IMR-90 (cell line): ENCODE measurements at regions not wholly inside any gene's neighbourhood (a gene's known extent, or its start where the extent isn't known, plus 50 kb on each side); places are given as distances from the start of the nearest gene placed in this dataset.

ENCODE experiments used
- ATAC-seq: fragments of 200-7000 bp; cut with Tn5 transposase; 2 replicates; pipeline ENCODE4 v1.9.1; 2020; ENCODE audit warnings: low read depth, mild to moderate bottlenecking, moderate library complexity
- BruUV-seq: library from RNA; stranded (reverse); fragments of 400-500 nt; replicated peaks from 2 replicates; lab custom pipeline; 2021; lab: Mats Ljungman, UMichigan
- CTCF ChIA-PET: fragments of 300-600 bp; formaldehyde crosslinking; extraction: SDS; loops from one replicate; lab custom pipeline; 2021; ENCODE audit warnings: antibody characterized with exemption; lab: Yijun Ruan, JAX
- POLR2A ChIA-PET: fragments of 300-600 bp; sonication (Branson Sonifier 250); formaldehyde crosslinking; loops from one replicate; lab custom pipeline; 2022; ENCODE audit warnings: antibody characterized with exemption; ENCODE audit not compliant: unreplicated experiment; lab: Charles Lee
- DNase-seq: peaks from one replicate; pipeline ENCODE4 v3.0.0; 2013
- H2AFZ ChIP-seq: replicated peaks from 2 replicates; pipeline ENCODE3; 2013; ENCODE audit warnings: low read length, mild to moderate bottlenecking; ENCODE audit not compliant: poor library complexity
- H2AK5ac ChIP-seq: 2 replicates; pipeline ENCODE4 v1.6.1; 2013; ENCODE audit warnings: low read depth, low read length, inconsistent platforms
- H2AK9ac ChIP-seq: replicated peaks from 2 replicates; pipeline ENCODE3; 2013; ENCODE audit warnings: mild to moderate bottlenecking, low read depth, low read length, moderate library complexity; ENCODE audit not compliant: poor library complexity
- H2BK120ac ChIP-seq: 2 replicates; pipeline ENCODE4 v1.6.1; 2013; ENCODE audit warnings: low read depth, low read length, inconsistent platforms
- H2BK15ac ChIP-seq: 3 replicates; pipeline ENCODE4 v1.6.1; 2013; ENCODE audit warnings: low read depth, low read length, inconsistent platforms
- H2BK20ac ChIP-seq: 2 replicates; pipeline ENCODE4 v1.6.1; 2013; ENCODE audit warnings: low read depth, mild to moderate bottlenecking, inconsistent platforms, low read length, moderate library complexity
- H2BK5ac ChIP-seq: 2 replicates; pipeline ENCODE4 v1.6.1; 2013; ENCODE audit warnings: mild to moderate bottlenecking, low read depth, low read length, inconsistent platforms; ENCODE audit not compliant: poor library complexity, severe bottlenecking
- H3K14ac ChIP-seq: replicated peaks from 2 replicates; pipeline ENCODE4 v1.6.1; 2013; ENCODE audit warnings: low read depth, low read length, inconsistent platforms
- H3K18ac ChIP-seq: 2 replicates; pipeline ENCODE4 v1.6.1; 2013; ENCODE audit warnings: low read depth, low read length, control low read depth
- H3K23ac ChIP-seq: 2 replicates; pipeline ENCODE4 v1.6.1; 2013; ENCODE audit warnings: low read depth, low read length, inconsistent platforms
- H3K27ac ChIP-seq: 2 replicates; pipeline ENCODE4 v1.5.1; 2013; ENCODE audit warnings: mild to moderate bottlenecking, control low read depth, low read length; ENCODE audit not compliant: insufficient read depth
- H3K27me3 ChIP-seq: 2 replicates; pipeline ENCODE4 v1.6.1; 2013; ENCODE audit warnings: low read length; ENCODE audit not compliant: control insufficient read depth, insufficient read depth
- H3K36me3 ChIP-seq: 2 replicates; pipeline ENCODE4 v1.6.1; 2013; ENCODE audit warnings: low read length, mixed read lengths; ENCODE audit not compliant: control insufficient read depth, insufficient read depth
- H3K4ac ChIP-seq: 2 replicates; pipeline ENCODE4 v1.6.1; 2013; ENCODE audit warnings: low read depth, low read length, inconsistent platforms
- H3K4me1 ChIP-seq: 2 replicates; pipeline ENCODE4 v1.6.1; 2013; ENCODE audit warnings: low read length, mixed read lengths; ENCODE audit not compliant: control insufficient read depth, insufficient read depth
- H3K4me2 ChIP-seq: 2 replicates; pipeline ENCODE4 v1.6.1; 2013; ENCODE audit warnings: low read depth, mild to moderate bottlenecking, control low read depth, low read length, moderate library complexity
- H3K4me3 ChIP-seq: 2 replicates; pipeline ENCODE4 v1.5.1; 2013; ENCODE audit warnings: low read depth, mild to moderate bottlenecking, control low read depth, low read length, moderate library complexity; ENCODE audit not compliant: insufficient read depth
- H3K56ac ChIP-seq: 2 replicates; pipeline ENCODE4 v1.6.1; 2013; ENCODE audit warnings: low read length, inconsistent platforms; ENCODE audit not compliant: insufficient read depth; ENCODE audit errors: extremely low read depth
- H3K79me1 ChIP-seq, 2 experiments: 2 replicates each; pipeline ENCODE4 v1.6.1; 2013; ENCODE audit warnings: low read length in 2 of 2, inconsistent platforms in 1 of 2, low read depth in 1 of 2
- H3K9ac ChIP-seq: 2 replicates; pipeline ENCODE4 v1.6.1; 2013; ENCODE audit warnings: low read depth, low read length, control low read depth
- H3K9me1 ChIP-seq: 2 replicates; pipeline ENCODE4 v1.6.1; 2013; ENCODE audit warnings: low read length, inconsistent platforms; ENCODE audit not compliant: insufficient read depth
- H3K9me3 ChIP-seq: 2 replicates; pipeline ENCODE4 v1.6.1; 2013; ENCODE audit warnings: low read length; ENCODE audit not compliant: control insufficient read depth, insufficient read depth
- H4K20me1 ChIP-seq: 2 replicates; pipeline ENCODE4 v1.6.1; 2013; ENCODE audit warnings: low read length, inconsistent platforms; ENCODE audit not compliant: insufficient read depth
- H4K5ac ChIP-seq: 2 replicates; pipeline ENCODE4 v1.6.1; 2013; ENCODE audit warnings: mild to moderate bottlenecking, low read depth, low read length, control low read depth
- H4K8ac ChIP-seq, 2 experiments: 2 replicates each; pipeline ENCODE4 v1.6.1; 2013; ENCODE audit warnings: low read depth in 2 of 2, low read length in 2 of 2, control low read depth in 1 of 2, inconsistent platforms in 1 of 2
- H4K91ac ChIP-seq: 2 replicates; pipeline ENCODE4 v1.6.1; 2013; ENCODE audit warnings: low read depth, low read length, inconsistent platforms; ENCODE audit not compliant: insufficient read depth
- BHLHE40 ChIP-seq: fragments of 150-350 bp; IDR thresholded peaks from 2 replicates; pipeline ENCODE4 v1.6.1; 2016; ENCODE audit warnings: mild to moderate bottlenecking, low read depth, low read length
- CEBPB ChIP-seq: IDR thresholded peaks from 2 replicates; pipeline ENCODE4 v1.6.1; 2012; ENCODE audit warnings: low read depth, low read length, improper control_type of control experiment
- CHD1 ChIP-seq: IDR thresholded peaks from 2 replicates; pipeline ENCODE4 v1.6.1; 2012; ENCODE audit warnings: low read depth, low read length, improper control_type of control experiment
- FOS ChIP-seq: fragments of 150-350 bp; IDR thresholded peaks from 2 replicates; pipeline ENCODE4 v1.6.1; 2016; ENCODE audit warnings: low read depth, low read length
- MAFK ChIP-seq: IDR thresholded peaks from 2 replicates; pipeline ENCODE4 v1.6.1; 2012; ENCODE audit warnings: low read depth, low read length, improper control_type of control experiment
- MAZ ChIP-seq: IDR thresholded peaks from 2 replicates; pipeline ENCODE4 v1.6.1; 2012; ENCODE audit warnings: low read depth, mild to moderate bottlenecking, low read length, improper control_type of control experiment, moderate library complexity, borderline replicate concordance
- MXI1 ChIP-seq: IDR thresholded peaks from 2 replicates; pipeline ENCODE4 v1.6.1; 2012; ENCODE audit warnings: low read depth, mild to moderate bottlenecking, low read length, moderate library complexity, borderline replicate concordance
- NFE2L2 ChIP-seq: fragments of 150-350 bp; IDR thresholded peaks from 2 replicates; pipeline ENCODE4 v1.6.1; 2016; ENCODE audit warnings: low read depth, mild to moderate bottlenecking, low read length
- RAD21 ChIP-seq: IDR thresholded peaks from 2 replicates; pipeline ENCODE4 v1.6.1; 2012; ENCODE audit warnings: low read length, improper control_type of control experiment
- RCOR1 ChIP-seq: IDR thresholded peaks from 2 replicates; pipeline ENCODE4 v1.6.1; 2012; ENCODE audit warnings: mild to moderate bottlenecking, low read length, improper control_type of control experiment; ENCODE audit not compliant: insufficient replicate concordance
- WGBS, 2 experiments: methylation state at CpG; one replicate each; pipeline versions ENCODE4 v1.1.5 to v1.1.7; 2013; ENCODE audit warnings: missing lambda C conversion rate in 2 of 2; ENCODE audit not compliant: insufficient read length in 1 of 2; ENCODE audit errors: extremely low coverage in 2 of 2; 5-methylcytosine and 5-hydroxymethylcytosine counted together
- dilution Hi-C: fragments of 300-500 bp; cut with HindIII; formaldehyde crosslinking; loops from one replicate; pipeline ENCODE4 v1.14.3; 2018; ENCODE audit warnings: low sequenced_read_pairs; ENCODE audit not compliant: unreplicated experiment
- in situ Hi-C: fragments of 300-500 bp; cut with MboI; formaldehyde crosslinking; loops from 3 replicates; pipeline ENCODE4 v1.14.3; 2019; ENCODE audit warnings: low sequenced_read_pairs, inconsistent platforms, mixed read lengths
- intact Hi-C: fragments of 100-400 bp; cut with micrococcal nuclease; formaldehyde crosslinking; loops from 2 replicates; pipeline ENCODE4 v1.10.0; 2022
- TF ChIP-seq, protein P1 (sequence below): fragments of 150-350 bp; IDR thresholded peaks from 2 replicates; pipeline ENCODE4 v1.6.1; 2016; ENCODE audit warnings: low read depth, mild to moderate bottlenecking, low read length, moderate library complexity, borderline replicate concordance
- TF ChIP-seq, protein P2 (sequence below): conservative IDR thresholded peaks from 2 replicates; pipeline ENCODE4 v1.5.1; 2012; ENCODE audit warnings: mild to moderate bottlenecking, low read depth, low read length, improper control_type of control experiment
- TF ChIP-seq, protein P3 (sequence below): fragments of 150-350 bp; IDR thresholded peaks from 2 replicates; pipeline ENCODE4 v1.6.1; 2017; ENCODE audit warnings: mild to moderate bottlenecking, antibody characterized with exemption, low read length, low read depth

DNA sequence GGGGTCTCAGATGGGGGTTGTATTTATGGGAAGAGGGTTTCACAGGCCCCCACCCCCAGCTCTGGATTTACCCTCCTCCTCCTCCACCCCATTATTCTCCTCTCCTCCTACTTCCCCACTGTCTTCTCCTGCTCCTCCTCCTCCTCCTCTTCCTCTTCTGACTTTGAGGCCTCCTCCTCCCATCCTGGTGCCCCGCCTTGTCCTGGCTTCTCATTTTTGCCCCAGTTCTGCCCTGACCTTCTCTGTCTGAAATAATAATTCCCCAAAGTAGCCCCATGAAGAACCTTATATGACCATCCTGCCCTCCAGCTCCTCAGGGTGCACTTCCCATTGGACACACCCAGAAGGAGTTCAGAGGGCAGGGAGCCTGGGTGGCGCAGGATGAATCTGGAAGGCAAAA lies 351.4 kb upstream of the GATB start:
- CTCF ChIA-PET: no interaction called here
- no peak overlapping the region for H3K18ac ChIP-seq
- H3K23ac ChIP-seq: no peak overlapping the region
- in situ Hi-C loops: no loop called here
- no CpG with 5 or more reads among the region's 2 CpGs for WGBS, 2 experiments
- H2AK5ac ChIP-seq: no peak overlapping the region
- no peak overlapping the region for H2AK9ac ChIP-seq
- no peak overlapping the region for H4K5ac ChIP-seq
- no peak overlapping the region for H4K91ac ChIP-seq
- no peaks in the 10 kb centered on the region for H3K9me1 ChIP-seq
- no peaks in the 10 kb centered on the region for H3K36me3 ChIP-seq
- no peak overlapping the region for H3K4ac ChIP-seq
- H3K79me1 ChIP-seq: no peaks in the 10 kb centered on the region
- ATAC-seq: no peak
- no peaks in the 10 kb centered on the region for H3K4me1 ChIP-seq
- no peak overlapping the region for H2BK15ac ChIP-seq
- H3K27ac ChIP-seq: no peak overlapping the region
- H2AFZ ChIP-seq: no peak overlapping the region
- H3K27me3 ChIP-seq: peaks cover 5% of the 10 kb centered on the region; the same call in 1 of the 2 replicates
- no peak overlapping the region for H3K4me2 ChIP-seq
- no peaks in the 10 kb centered on the region for H3K9me3 ChIP-seq
- BruUV-seq: no TSS peak
- DNase-seq: no peak
- dilution Hi-C loops: no loop called here
- no peak overlapping the region for H3K4me3 ChIP-seq
- no peak overlapping the region for H3K9ac ChIP-seq
- TF ChIP-seq CHD1: no peak
- TF ChIP-seq CEBPB: no peak
- TF ChIP-seq RCOR1: no peak
- TF ChIP-seq NFE2L2: no peak
- TF ChIP-seq, protein P1, sequence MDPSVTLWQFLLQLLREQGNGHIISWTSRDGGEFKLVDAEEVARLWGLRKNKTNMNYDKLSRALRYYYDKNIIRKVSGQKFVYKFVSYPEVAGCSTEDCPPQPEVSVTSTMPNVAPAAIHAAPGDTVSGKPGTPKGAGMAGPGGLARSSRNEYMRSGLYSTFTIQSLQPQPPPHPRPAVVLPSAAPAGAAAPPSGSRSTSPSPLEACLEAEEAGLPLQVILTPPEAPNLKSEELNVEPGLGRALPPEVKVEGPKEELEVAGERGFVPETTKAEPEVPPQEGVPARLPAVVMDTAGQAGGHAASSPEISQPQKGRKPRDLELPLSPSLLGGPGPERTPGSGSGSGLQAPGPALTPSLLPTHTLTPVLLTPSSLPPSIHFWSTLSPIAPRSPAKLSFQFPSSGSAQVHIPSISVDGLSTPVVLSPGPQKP: no peak
- no peak for TF ChIP-seq RAD21
- no peak for TF ChIP-seq MAZ
- TF ChIP-seq MXI1: no peak
- TF ChIP-seq MAFK: no peak
- TF ChIP-seq, protein P2, sequence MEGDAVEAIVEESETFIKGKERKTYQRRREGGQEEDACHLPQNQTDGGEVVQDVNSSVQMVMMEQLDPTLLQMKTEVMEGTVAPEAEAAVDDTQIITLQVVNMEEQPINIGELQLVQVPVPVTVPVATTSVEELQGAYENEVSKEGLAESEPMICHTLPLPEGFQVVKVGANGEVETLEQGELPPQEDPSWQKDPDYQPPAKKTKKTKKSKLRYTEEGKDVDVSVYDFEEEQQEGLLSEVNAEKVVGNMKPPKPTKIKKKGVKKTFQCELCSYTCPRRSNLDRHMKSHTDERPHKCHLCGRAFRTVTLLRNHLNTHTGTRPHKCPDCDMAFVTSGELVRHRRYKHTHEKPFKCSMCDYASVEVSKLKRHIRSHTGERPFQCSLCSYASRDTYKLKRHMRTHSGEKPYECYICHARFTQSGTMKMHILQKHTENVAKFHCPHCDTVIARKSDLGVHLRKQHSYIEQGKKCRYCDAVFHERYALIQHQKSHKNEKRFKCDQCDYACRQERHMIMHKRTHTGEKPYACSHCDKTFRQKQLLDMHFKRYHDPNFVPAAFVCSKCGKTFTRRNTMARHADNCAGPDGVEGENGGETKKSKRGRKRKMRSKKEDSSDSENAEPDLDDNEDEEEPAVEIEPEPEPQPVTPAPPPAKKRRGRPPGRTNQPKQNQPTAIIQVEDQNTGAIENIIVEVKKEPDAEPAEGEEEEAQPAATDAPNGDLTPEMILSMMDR: no peak
- TF ChIP-seq, protein P3, sequence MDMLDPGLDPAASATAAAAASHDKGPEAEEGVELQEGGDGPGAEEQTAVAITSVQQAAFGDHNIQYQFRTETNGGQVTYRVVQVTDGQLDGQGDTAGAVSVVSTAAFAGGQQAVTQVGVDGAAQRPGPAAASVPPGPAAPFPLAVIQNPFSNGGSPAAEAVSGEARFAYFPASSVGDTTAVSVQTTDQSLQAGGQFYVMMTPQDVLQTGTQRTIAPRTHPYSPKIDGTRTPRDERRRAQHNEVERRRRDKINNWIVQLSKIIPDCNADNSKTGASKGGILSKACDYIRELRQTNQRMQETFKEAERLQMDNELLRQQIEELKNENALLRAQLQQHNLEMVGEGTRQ: no peak
- no peak for TF ChIP-seq BHLHE40
- no peak for TF ChIP-seq FOS
- H2BK5ac ChIP-seq: no peak overlapping the region
- no peak overlapping the region for H3K56ac ChIP-seq
- H2BK120ac ChIP-seq: no peak overlapping the region
- H4K8ac ChIP-seq: no peak overlapping the region
- no peak overlapping the region for H3K14ac ChIP-seq
- H4K20me1 ChIP-seq: no peaks in the 10 kb centered on the region
- H2BK20ac ChIP-seq: no peak overlapping the region
- POLR2A ChIA-PET: no interaction called here
- intact Hi-C loops: no loop called here
